ENCODE measurements at regions not wholly inside any gene's neighbourhood (a gene's known extent, or its start where the extent isn't known, plus 50 kb on each side); places are given as distances from the start of the nearest gene placed in this dataset.

- Mint-ChIP-seq H3K4me1 (ENCODE audit: low read depth, unreplicated experiment) (peaks cover 6% of the 10 kb centered on the region), H3K36me3 (ENCODE audit: unreplicated experiment) (peaks cover 9% of the 10 kb centered on the region), H3K27me3 (ENCODE audit: unreplicated experiment) (peaks cover 14% of the 10 kb centered on the region), H3K9me3 (ENCODE audit: unreplicated experiment) (peaks cover 7% of the 10 kb centered on the region), H3K27ac (ENCODE audit: unreplicated experiment) (no peak overlapping the region), H3K4me3 (ENCODE audit: unreplicated experiment) (no peak overlapping the region)
- no peak for TF ChIP-seq CTCF (IDR thresholded peaks at IDR 0.05; ENCODE audit: partially characterized antibody, unreplicated experiment)
- DNase-seq: no peak
These were observed 130.7 kb downstream of the WNT7A start for GRCh38 chr3:13749063-13749764.

- Mint-ChIP-seq H3K27me3 (ENCODE audit: unreplicated experiment) (peaks cover 14% of the 10 kb centered on the region), H3K36me3 (ENCODE audit: unreplicated experiment) (peaks cover 14% of the 10 kb centered on the region), H3K4me1 (ENCODE audit: low read depth, unreplicated experiment) (peaks cover 6% of the 10 kb centered on the region), H3K4me3 (ENCODE audit: unreplicated experiment) (no peak overlapping the region), H3K9me3 (ENCODE audit: unreplicated experiment) (peaks cover 7% of the 10 kb centered on the region), H3K27ac (ENCODE audit: unreplicated experiment) (no peak overlapping the region)
- no peak for TF ChIP-seq CTCF (IDR thresholded peaks at IDR 0.05; ENCODE audit: partially characterized antibody, unreplicated experiment)
- DNase-seq: no peak
These were observed 131.5 kb downstream of the WNT7A start for GRCh38 chr3:13748276-13748879.

GRCh38 chr3:13747627-13748026 is 132.2 kb downstream of the WNT7A start:
- Mint-ChIP-seq H3K4me3 (ENCODE audit: unreplicated experiment) (no peak overlapping the region), H3K4me1 (ENCODE audit: low read depth, unreplicated experiment) (peaks cover 6% of the 10 kb centered on the region), H3K27me3 (ENCODE audit: unreplicated experiment) (peaks cover 14% of the 10 kb centered on the region), H3K36me3 (ENCODE audit: unreplicated experiment) (peaks cover 14% of the 10 kb centered on the region), H3K9me3 (ENCODE audit: unreplicated experiment) (peaks cover 7% of the 10 kb centered on the region), H3K27ac (ENCODE audit: unreplicated experiment) (no peak overlapping the region)
- TF ChIP-seq CTCF (IDR thresholded peaks at IDR 0.05; ENCODE audit: partially characterized antibody, unreplicated experiment): no peak
- no peak for DNase-seq

GRCh38 chr3:13746385-13746784 is 133.5 kb downstream of the WNT7A start:
- TF ChIP-seq CTCF (IDR thresholded peaks at IDR 0.05; ENCODE audit: partially characterized antibody, unreplicated experiment): no peak
- DNase-seq: no peak
- H3K36me3 Mint-ChIP-seq (ENCODE audit: unreplicated experiment): peaks cover 14% of the 10 kb centered on the region
- H3K4me1 Mint-ChIP-seq (ENCODE audit: low read depth, unreplicated experiment): peaks cover 6% of the 10 kb centered on the region
- no peak overlapping the region for H3K27ac Mint-ChIP-seq (ENCODE audit: unreplicated experiment)
- H3K9me3 Mint-ChIP-seq (ENCODE audit: unreplicated experiment): peaks cover 7% of the 10 kb centered on the region
- H3K4me3 Mint-ChIP-seq (ENCODE audit: unreplicated experiment): no peak overlapping the region
- peaks cover 14% of the 10 kb centered on the region for H3K27me3 Mint-ChIP-seq (ENCODE audit: unreplicated experiment)

- Mint-ChIP-seq H3K36me3 (ENCODE audit: unreplicated experiment) (peaks cover 14% of the 10 kb centered on the region), H3K27me3 (ENCODE audit: unreplicated experiment) (peaks cover 14% of the 10 kb centered on the region), H3K9me3 (ENCODE audit: unreplicated experiment) (peaks cover 7% of the 10 kb centered on the region), H3K4me3 (ENCODE audit: unreplicated experiment) (no peak overlapping the region), H3K27ac (ENCODE audit: unreplicated experiment) (no peak overlapping the region), H3K4me1 (ENCODE audit: low read depth, unreplicated experiment) (peaks cover 6% of the 10 kb centered on the region)
- TF ChIP-seq CTCF (IDR thresholded peaks at IDR 0.05; ENCODE audit: partially characterized antibody, unreplicated experiment): no peak
- DNase-seq: no peak
These were observed 134.2 kb downstream of the WNT7A start for GRCh38 chr3:13745636-13746035.

Data from glutamatergic neuron (in vitro differentiated cells).